Ecto neural progenitor cell (in vitro differentiated cells): ENCODE measurements at regions not wholly inside any gene's neighbourhood (a gene's known extent, or its start where the extent isn't known, plus 50 kb on each side); places are given as distances from the start of the nearest gene placed in this dataset.
"Not testable (repeated sequence)": the region's sequence is repeated elsewhere in the genome, so short reads cannot be mapped to it uniquely, and the experiment has no call there.

ENCODE experiments used
- DNase-seq: peaks from one replicate; pipeline ENCODE4 v3.0.0-alpha.2; 2018; ENCODE audit warnings: low spot score

DNA sequence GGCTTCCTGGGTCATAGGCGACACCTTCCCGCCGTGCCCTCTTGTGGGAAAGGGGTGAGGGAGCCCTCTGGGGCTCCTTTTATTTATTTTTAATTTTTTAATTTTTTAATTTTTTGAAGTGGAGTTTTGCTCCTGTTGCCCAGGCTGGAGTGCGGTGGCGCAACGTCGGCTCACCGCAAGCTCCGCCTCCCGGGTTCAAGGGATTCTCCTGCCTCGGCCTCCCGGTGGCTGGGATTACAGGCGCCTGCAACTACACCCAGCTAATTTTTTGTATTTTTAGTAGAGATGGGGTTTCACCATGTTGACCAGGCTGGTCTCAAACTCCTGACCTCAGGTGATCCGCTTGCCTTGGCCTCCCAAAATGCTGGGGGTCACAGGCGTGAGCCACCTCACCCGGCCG, 49.9 kb upstream of the ELFN1 start:
- not testable (repeated sequence) for DNase-seq

DNA sequence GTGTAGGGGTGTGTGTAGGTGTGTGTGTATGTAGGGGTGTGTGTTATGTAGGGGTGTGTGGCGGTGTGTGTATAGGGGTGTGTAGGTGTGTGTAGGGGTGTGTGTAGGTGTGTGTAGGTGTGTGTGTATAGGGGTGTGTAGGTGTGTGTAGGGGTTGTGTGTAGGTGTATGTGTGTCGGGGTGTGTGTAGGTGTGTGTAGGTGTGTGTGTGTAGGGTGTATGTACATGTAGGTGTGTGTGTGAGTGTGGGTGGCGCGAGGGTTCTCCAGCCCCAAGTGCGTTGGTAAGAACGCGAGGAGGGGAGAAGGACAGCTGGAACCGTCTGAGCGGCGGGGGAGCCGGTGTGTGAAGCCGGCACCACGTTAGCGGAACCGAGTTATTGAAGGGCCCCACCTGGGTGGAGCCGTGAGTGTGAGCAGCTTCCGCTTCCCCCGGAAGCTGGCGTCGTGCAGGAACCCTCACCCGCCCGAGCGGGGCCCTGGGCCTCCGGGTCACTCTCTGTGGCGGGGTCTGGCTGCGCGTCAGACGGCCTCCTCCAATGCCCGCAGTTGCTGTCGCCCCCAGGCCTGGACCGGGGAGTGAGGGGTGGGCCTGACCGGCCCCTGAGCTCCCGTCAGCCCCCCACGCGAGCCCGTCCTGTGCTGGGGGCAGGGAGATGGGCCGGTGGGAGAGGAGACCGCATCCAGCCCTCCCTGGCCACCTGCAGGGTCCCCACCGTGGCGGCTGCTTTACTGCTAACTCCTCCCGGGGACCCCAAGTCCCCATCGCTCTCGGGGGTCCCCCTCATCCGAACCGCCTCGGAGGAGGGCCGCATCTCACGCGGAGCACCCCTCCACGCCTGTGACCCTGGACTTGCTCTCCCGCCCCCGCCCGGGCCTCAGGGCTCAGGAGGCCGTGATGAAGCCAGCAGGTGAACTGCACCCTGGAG, 49.6 kb upstream of the PSMG3 start:
- DNase-seq = peak; percentile 39
